Adrenal gland (tissue), 9 donors: ENCODE measurements at regions not wholly inside any gene's neighbourhood (a gene's known extent, or its start where the extent isn't known, plus 50 kb on each side); places are given as distances from the start of the nearest gene placed in this dataset.
A peak's percentile ranks its signal among the peaks of the same experiment; 100 is the strongest.

ENCODE experiments used
- DNase-seq, 7 donors: peaks; one replicate each; pipeline ENCODE4 v3.0.0-alpha.2; 2019 to 2020
- H3K27ac ChIP-seq, 5 donors: fragments of 200-600 bp; sonication (generic) in 4 of 5; 1 replicate in 3 of 5; 2 replicates in 2 of 5; pipeline versions ENCODE4 v1.5.1 to v1.8.0; 2016 to 2020; ENCODE audit warnings: mild to moderate bottlenecking in 1 of 5
- H3K27me3 ChIP-seq: fragments of 200-600 bp; 2 replicates; pipeline ENCODE4 v1.8.0; 2021
- H3K36me3 ChIP-seq, 2 donors: fragments of 200-600 bp; replicated peaks in 1 of 2; 1 replicate in 1 of 2; 2 replicates in 1 of 2; pipeline versions ENCODE4 v1.5.1 to v1.8.0; 2018 to 2022
- H3K4me1 ChIP-seq, 2 donors: fragments of 200-600 bp; replicated peaks in 1 of 2; 1 replicate in 1 of 2; 2 replicates in 1 of 2; pipeline versions ENCODE4 v1.5.1 to v1.8.0; 2018 to 2021
- H3K4me3 ChIP-seq, 4 donors: fragments of 200-600 bp; sonication (generic) in 3 of 4; one replicate each; pipeline ENCODE4 v1.5.1; 2016 to 2018
- H3K9me3 ChIP-seq, 3 donors: fragments of 200-600 bp; sonication (generic) in 1 of 3; replicated peaks in 1 of 3; 1 replicate in 2 of 3; 2 replicates in 1 of 3; pipeline versions ENCODE4 v1.5.1 to v1.8.0; 2016 to 2021
- CTCF ChIP-seq, 6 experiments: fragments of 450-650 bp in 4 of 6; fragments of 200-600 bp in 2 of 6; sonication (generic) in 1 of 6; IDR thresholded peaks; 1 replicate in 5 of 6; 2 replicates in 1 of 6; pipeline versions ENCODE4 v1.5.1 to v1.8.0; 2016 to 2021; ENCODE audit warnings: antibody characterized with exemption in 6 of 6, mild to moderate bottlenecking in 2 of 6, moderate library complexity in 1 of 6
- POLR2A ChIP-seq, 2 donors: fragments of 450-650 bp; IDR thresholded peaks; one replicate each; pipeline ENCODE4 v1.6.1; 2017; ENCODE audit warnings: antibody characterized with exemption in 2 of 2, mild to moderate bottlenecking in 2 of 2, moderate library complexity in 1 of 2
- WGBS, 4 donors: extraction: QIAGEN DNeasy Blood & Tissue Kit in 2 of 4; methylation state at CpG; one replicate each; pipeline versions ENCODE4 v1.1.5 to v1.1.7; 2013 to 2017; 5-methylcytosine and 5-hydroxymethylcytosine counted together
- intact Hi-C, 2 donors: fragments of 100-400 bp; cut with DNase I; formaldehyde crosslinking; loops; one replicate each; pipeline versions ENCODE4 v1.14.1 to v1.15.0; 2022 to 2023
- donor health status: healthy with polysubstance abuse.
- donor health status: Bipolar disorder and iron deficiency.
- donor health status: DM: yes; HTN: yes; CAD: no.
- donor health status: DM: no; HTN: no; CAD: no.
- donor health status: DM: no; HTN: no; CAD: no.

DNA sequence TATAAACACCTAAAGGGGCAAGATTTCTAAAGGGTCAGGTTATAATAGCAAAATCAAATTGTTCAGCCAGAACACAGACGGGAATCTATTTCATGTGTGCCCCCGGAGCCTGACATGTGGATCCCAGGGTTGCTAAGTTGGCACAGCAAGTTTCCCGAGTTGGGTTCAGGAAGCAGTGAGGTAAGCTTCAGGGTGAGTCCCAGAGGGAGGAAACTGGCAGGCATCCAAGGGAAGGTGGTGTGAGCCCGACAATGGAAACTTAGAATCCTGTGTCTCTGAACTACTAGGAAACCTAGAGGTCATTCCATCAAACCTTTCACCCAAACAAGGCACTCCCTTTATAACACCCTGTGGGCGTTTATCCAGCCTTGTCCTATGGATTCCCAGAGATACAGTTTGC, 98.4 kb downstream of the ADRB2 start:
- TF ChIP-seq CTCF (IDR thresholded peaks at IDR 0.05) (no peak), POLR2A (IDR thresholded peaks at IDR 0.05) (no peak)
- no peak overlapping the region for H3K4me3 ChIP-seq
- H3K4me1 ChIP-seq: no peaks in the 10 kb centered on the region
- intact Hi-C loops: no loop called here
- H3K36me3 ChIP-seq: no peaks in the 10 kb centered on the region
- H3K27me3 ChIP-seq: peaks cover 3% of the 10 kb centered on the region
- no peaks in the 10 kb centered on the region for H3K9me3 ChIP-seq
- 57 to 65% (median 65%) methylated on average over 5 of the region's 5 CpGs for WGBS, 4 donors
- no peak overlapping the region for H3K27ac ChIP-seq
- DNase-seq: peak in 5 of 7 donors; percentile 12 to 63 (median 29)

GRCh38 chr5:148926207-148926606, 99.8 kb downstream of the ADRB2 start:
- Histone ChIP-seq H3K4me3 (no peak overlapping the region), H3K4me1 (no peaks in the 10 kb centered on the region), H3K27me3 (no peaks in the 10 kb centered on the region), H3K9me3 (no peaks in the 10 kb centered on the region), H3K36me3 (no peaks in the 10 kb centered on the region), H3K27ac (no peak overlapping the region)
- no peak for DNase-seq
- TF ChIP-seq CTCF (IDR thresholded peaks at IDR 0.05) (no peak), POLR2A (IDR thresholded peaks at IDR 0.05) (no peak)
- intact Hi-C loops: no loop called here
- 82 to 97% (median 87%) methylated on average over 5 of the region's 5 CpGs for WGBS, 4 donors

GRCh38 chr5:148927307-148927946, 101.0 kb downstream of the ADRB2 start:
- no peaks in the 10 kb centered on the region for H3K27me3 ChIP-seq
- DNase-seq: no peak
- H3K4me3 ChIP-seq: no peak overlapping the region
- H3K4me1 ChIP-seq: no peaks in the 10 kb centered on the region
- no peaks in the 10 kb centered on the region for H3K36me3 ChIP-seq
- intact Hi-C loops: no loop called here
- no peak for TF ChIP-seq POLR2A (IDR thresholded peaks at IDR 0.05)
- TF ChIP-seq CTCF (IDR thresholded peaks at IDR 0.05): no peak
- WGBS, 4 donors: 74 to 78% (median 75%) methylated on average over 3 of the region's 3 CpGs
- no peaks in the 10 kb centered on the region for H3K9me3 ChIP-seq
- no peak overlapping the region for H3K27ac ChIP-seq

DNA sequence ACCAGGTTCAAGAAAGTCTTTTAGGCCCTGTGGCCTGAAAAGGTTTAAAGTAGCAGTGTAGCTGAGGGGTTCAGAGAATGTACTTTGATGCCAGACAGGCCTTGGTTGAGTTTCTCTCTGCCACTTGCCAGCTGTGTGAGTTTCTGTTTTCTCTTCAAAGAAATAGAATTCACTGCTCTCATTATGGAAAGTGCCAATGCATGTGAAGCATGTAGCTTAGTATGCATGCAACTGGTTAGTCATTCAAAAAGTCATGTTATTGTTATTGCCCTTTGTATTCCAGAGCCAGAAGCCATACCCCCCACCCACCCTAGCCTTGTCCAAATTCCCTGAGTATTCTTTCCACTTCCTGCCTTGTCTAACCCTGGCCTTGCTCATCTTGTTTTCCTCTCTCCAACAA, 101.7 kb downstream of the ADRB2 start:
- intact Hi-C loops: no loop called here

More for the DNA sequence above, 101.7 kb downstream of the ADRB2 start:
- H3K27ac ChIP-seq: no peak overlapping the region
- no peaks in the 10 kb centered on the region for H3K36me3 ChIP-seq
- no peak for DNase-seq
- no peaks in the 10 kb centered on the region for H3K27me3 ChIP-seq
- no peaks in the 10 kb centered on the region for H3K9me3 ChIP-seq
- TF ChIP-seq POLR2A (IDR thresholded peaks at IDR 0.05) (no peak), CTCF (IDR thresholded peaks at IDR 0.05) (no peak)
- H3K4me1 ChIP-seq: no peaks in the 10 kb centered on the region
- H3K4me3 ChIP-seq: no peak overlapping the region
